ENCODE measurements at regions not wholly inside any gene's neighbourhood (a gene's known extent, or its start where the extent isn't known, plus 50 kb on each side); places are given as distances from the start of the nearest gene placed in this dataset.
"Not testable (repeated sequence)": the region's sequence is repeated elsewhere in the genome, so short reads cannot be mapped to it uniquely, and the experiment has no call there.

DNA sequence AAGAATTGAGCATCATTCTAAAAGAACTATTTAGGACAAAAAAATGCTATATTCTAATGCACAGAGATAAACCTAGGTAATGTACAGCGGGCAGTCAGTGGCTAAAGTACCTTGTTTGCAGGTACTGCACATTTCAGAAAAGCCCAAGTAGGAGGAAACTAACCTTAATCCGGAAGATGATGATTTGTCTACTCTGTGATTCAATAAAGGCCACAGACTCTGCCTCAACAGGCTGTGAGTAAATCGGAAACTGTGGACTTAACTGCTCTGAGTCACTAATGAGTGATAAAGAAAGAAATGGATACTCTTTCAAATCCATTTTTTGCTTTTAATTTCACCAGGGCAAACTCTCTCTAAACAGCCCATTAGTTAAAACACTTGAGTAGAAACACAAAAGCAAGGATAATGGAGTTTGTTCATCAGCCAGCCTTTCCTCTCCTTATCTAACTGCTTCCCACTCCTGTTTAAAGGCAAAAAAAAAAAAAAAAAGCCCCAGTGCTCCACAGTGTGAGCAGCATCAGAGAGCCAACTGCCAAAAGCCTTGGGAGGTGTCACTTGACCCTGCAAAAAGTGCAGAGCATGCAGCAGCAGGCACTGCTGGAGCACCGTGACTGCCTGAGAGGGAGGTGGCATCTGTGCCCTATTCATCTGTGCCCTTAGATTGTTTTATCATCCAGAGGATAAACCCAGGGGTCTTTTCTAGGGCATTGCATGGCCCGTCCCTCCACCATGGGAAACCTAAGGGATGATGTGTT, 187.7 kb downstream of the SATB1 start:
- DNase-seq (ENCODE audit: low read depth, low spot score), result no peak

DNA sequence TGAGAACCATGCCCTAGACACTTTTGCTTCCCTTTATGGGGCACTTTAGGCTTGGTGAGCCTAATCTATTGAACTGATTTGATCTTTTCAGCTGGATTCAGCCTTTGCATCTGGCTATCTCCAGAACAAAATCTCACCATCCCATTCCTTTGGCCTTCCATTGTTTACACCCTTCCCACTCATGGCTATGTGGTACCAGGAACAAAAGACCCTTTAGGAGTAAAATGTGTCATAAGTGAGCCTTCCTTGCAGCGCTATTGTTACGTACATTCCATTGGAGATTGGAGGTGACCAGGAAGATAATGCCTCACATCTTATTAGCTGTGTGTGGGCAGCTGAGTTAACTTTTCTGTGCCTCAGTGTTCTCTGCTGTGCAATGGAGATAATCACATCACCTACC, 188.4 kb downstream of the SATB1 start:
- DNase-seq (ENCODE audit: low read depth, low spot score), result no peak

GRCh38 chr3:18234717-18235335, 190.3 kb downstream of the SATB1 start:
- DNase-seq (ENCODE audit: low read depth, low spot score), result peak; percentile 39

DNA sequence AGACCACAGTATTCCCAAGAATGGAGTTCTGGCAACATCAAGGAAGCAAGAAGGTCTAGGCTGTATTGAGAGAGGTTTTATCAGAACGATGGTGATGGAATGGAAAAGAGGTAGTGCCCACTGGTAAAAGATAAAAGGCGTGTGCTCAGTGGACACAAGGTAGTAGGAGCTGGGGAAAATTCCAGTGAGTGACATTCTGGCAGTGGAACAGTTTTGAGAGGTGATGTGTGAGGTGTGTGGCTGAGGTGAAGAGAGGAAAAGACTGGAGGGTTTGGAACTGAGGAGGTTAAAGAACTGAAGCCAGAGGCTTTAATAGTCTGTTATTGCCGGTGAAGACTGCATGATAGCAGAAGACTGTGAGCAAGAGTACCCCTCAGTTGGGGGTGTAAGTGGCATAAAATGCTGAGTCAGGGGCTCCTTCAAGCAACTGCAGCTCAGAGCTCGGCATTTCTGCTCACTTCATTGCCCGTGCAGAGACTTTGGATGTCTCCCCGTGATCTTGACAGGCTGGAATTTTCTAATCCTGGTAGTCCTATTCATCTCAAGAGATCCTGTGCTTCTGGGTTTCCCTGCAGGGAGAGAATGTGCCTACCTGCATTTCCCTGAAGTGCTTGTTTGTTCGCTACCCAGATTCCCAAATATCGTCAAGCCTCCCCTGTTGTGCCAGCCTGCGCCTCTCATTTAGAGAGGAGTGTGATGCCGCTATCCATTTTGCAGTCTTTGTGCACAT, 191.0 kb downstream of the SATB1 start:
- DNase-seq (ENCODE audit: low read depth, low spot score), result no peak

GRCh38 chr3:18232317-18232716, 192.8 kb downstream of the SATB1 start:
- no peak for DNase-seq (ENCODE audit: low read depth, low spot score)

DNA sequence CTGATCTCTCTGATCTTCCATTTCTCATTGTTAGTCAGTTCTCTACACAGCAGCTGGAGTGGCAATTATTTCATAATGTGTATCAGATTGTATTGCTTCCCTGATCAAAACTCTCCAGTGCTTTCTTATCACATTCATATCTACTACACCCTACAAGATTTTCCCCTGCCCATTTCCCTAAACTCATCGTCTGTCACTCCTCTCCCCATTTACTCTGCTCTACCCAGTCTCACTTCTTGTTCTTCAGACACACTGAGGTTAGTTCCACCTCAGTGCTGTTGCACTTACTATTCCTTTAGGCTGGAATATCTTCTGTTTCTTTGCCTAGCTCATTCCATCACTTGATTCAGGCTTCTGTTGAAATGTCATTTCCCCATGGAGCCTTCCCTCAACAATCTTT, 197.1 kb downstream of the SATB1 start:
- no peak for DNase-seq (ENCODE audit: low read depth, low spot score)

GRCh38 chr3:18225709-18226108, 199.4 kb downstream of the SATB1 start:
- DNase-seq (ENCODE audit: low read depth, low spot score), result no peak

- DNase-seq (ENCODE audit: low read depth, low spot score), result no peak
Measured at GRCh38 chr3:18224426-18224825, 200.7 kb downstream of the SATB1 start.

DNA sequence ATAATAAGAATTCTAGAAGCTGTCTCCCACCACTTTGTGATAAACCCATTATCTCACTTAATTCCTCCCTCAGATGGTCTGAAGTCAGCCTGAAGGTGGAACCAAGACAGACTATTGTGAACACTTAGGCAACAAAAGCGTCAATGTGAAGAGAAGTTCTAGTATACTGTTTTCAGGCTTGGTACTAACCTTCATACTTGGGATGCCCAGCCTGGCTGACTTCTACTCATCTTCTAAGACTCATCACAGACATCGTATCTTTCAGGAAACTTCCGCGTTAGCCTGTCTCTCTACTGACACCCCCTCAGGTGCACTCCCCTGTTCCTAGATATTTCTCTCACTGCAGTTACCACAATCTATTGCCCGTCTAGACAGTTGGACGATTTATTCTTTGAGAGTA, 201.2 kb downstream of the SATB1 start:
- no peak for DNase-seq (ENCODE audit: low read depth, low spot score)

DNA sequence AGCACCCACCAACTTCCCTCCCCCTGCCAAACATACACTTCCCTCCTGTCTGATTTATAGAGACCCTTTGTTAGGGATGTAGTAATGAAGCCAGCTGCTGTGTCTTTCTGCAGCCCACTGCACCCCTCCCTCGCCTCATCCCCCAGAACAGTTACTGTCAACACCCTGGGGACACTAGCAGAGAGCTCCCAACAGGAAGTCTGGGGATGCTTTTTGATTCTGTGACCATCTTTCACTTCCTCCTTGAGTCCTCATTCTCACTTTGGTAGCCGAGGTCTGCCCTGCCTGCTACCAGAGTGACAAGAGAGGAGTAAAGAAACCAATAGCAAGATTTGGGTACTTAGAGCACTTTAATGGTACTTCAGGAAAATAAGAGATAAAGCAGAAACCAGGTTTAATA, 201.6 kb downstream of the SATB1 start:
- no peak for DNase-seq (ENCODE audit: low read depth, low spot score)

DNA sequence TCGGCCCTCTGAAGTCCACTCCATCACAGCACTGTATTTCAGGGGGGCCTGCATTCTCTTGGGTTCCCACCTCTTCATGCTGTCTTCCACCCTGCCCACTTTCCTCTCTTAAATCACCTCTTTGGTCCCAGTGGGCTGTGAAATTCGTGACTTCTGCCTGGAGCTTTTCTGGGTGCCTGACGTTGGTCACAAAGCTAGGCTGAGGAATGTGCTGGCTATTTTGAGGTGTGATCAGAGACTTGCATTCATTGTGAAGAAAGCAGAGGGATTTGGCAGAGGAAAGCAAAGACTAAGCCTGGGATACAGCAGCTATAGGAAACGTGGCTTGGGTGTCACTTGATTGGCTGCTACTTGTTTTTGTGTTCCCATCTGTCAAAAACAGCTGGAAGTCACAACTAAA, 202.5 kb downstream of the SATB1 start:
- DNase-seq (ENCODE audit: low read depth, low spot score), result no peak

DNA sequence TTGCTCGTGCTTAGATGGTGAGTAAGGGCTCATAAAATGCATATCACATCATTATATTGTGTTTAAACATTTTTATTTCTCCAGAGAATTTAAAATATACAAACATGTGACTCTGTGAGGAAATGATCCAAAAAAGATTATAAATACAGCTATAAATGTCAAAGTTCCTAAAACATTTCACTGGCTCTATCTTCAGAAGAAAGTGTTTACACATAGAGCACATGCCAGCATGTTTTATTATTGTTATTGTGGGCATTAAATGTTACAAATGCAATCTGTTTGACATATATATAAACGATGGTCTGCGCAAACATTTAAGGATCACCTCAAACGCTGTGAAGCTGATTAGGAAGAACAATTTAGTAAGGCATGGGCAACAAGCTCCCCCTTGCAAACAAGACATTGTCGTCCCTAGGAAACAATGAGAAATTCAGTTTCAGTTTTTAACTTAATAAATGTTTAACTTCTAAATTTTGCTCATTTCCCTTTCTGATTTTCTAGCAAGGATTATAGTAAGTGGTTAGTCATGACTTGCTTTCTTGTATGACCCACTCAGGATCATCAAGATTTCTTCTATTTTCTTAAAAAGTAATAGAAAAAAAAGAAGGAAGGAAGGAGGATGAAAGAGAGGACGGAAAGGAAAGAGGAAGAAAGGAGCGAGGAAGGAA, 207.5 kb downstream of the SATB1 start:
- DNase-seq (ENCODE audit: low read depth, low spot score), result no peak

DNA sequence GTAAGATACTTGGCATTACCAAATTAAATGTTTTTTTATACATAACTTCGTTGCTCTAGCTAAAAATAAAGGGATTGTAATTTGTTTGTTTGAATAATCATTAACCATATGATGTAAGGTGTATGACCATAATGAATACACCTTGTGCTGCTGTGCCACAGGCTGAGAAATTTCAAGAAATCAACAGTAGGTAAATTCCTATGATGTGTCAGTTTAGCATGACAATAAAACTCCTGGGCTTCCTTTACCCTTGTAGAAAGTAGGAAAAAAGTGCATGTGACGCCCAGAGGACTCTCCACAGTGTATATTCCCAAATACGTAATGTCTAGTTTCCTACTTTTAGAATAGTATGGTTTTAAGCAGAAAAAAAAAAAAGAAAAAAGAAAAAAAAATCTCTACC, 208.1 kb downstream of the SATB1 start:
- DNase-seq (ENCODE audit: low read depth, low spot score), result no peak

GRCh38 chr3:18215639-18216038, 209.5 kb downstream of the SATB1 start:
- no peak for DNase-seq (ENCODE audit: low read depth, low spot score)

DNA sequence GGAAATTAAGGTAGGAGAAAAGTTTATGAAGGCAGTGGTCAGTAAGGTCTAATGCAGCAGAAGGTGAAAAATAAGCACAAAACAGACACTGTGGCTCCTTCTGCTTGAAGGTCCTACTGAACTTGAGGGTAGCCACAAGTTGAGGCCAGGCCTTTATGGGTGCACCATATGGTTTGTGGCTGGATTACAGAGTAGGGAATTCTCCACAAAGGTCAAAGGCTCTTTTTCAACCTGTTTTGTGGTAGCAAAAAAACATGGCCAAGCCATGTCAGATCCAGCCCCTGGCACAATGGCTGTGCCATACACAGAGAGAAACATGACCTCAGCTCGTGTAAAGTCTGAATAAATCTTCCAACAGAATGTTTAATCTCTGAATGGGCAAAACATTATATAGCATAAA, 214.0 kb downstream of the SATB1 start:
- no peak for DNase-seq (ENCODE audit: low read depth, low spot score)

GRCh38 chr3:18208856-18209255, 216.3 kb downstream of the SATB1 start:
- no peak for DNase-seq (ENCODE audit: low read depth, low spot score)

DNA sequence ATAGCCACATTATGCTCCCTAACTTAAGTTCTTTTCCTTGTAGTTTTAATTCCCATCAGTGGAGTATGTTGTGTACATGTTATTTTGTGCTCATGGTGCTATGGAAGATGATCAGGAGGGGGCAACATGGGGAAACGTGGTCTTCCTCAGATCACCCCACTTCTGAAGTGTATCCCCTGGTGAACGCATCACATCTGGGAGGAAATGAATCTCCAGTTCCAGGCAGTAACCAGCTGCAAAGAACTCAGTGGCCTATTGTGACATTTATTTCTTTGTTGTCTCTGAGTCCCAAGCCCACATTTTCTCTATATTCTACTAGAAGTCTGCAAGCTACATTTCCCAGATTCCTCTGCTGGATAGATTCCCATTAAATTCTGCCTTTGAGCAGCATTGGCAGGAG, 217.0 kb downstream of the SATB1 start:
- no peak for DNase-seq (ENCODE audit: low read depth, low spot score)

GRCh38 chr3:18207226-18207625, 217.9 kb downstream of the SATB1 start:
- no peak for DNase-seq (ENCODE audit: low read depth, low spot score)

GRCh38 chr3:18205701-18206100, 219.4 kb downstream of the SATB1 start:
- DNase-seq (ENCODE audit: low read depth, low spot score), result not testable (repeated sequence)

- peak; percentile 6 for DNase-seq (ENCODE audit: low read depth, low spot score)
Measured at GRCh38 chr3:18201315-18201714, 223.8 kb downstream of the SATB1 start.

DNA sequence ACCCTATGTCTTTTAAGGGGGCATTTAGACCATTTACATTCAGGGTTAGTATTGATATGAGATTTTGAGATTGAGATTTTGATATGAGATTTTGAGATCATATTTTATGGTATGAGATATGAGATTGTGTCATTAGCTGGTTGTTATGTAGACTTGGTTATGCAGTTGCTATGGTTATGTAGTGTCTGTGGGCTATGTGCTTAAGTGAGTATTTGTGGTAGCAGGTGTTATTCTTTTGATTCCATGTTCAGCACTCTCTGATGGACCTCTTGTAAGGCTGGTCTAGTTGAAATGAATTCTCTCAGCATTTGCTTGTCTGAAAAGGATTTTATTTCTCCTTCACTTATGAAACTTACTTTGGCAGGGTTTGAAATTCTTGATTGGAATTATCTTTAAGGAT, 225.4 kb downstream of the SATB1 start:
- no peak for DNase-seq (ENCODE audit: low read depth, low spot score)

DNA sequence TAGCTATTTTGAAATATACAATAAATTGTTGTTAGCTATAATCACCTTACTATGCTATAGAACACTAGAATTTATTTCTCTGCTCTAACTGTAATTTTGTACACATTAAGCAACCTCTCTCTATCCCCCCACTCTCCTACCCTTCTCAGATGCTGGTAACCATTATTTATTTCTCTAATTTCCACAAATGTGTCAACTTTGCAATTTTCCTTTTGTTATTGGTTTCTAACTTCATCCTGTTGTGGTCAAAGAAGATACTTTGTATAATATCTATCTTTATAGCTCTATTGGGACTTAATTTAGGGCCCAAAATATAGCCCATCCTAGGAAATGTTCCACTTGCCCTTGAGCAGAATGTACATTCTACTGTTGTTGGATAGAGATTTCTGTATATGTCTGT, 229.3 kb downstream of the SATB1 start:
- no peak for DNase-seq (ENCODE audit: low read depth, low spot score)

Data from ELF-1 (cell line).